Tibial nerve (tissue), 4 donors: ENCODE measurements at regions not wholly inside any gene's neighbourhood (a gene's known extent, or its start where the extent isn't known, plus 50 kb on each side); places are given as distances from the start of the nearest gene placed in this dataset.

Experiments
- DNase-seq, 2 donors: peaks; one replicate each; pipeline ENCODE4 v3.0.0-alpha.2; 2019; ENCODE audit warnings: low spot score in 2 of 2
- H3K27ac ChIP-seq, 4 donors: fragments of 200-600 bp; sonication (generic) in 3 of 4; one replicate each; pipeline ENCODE4 v1.5.1; 2017 to 2019; ENCODE audit warnings: mild to moderate bottlenecking in 1 of 4
- H3K27me3 ChIP-seq, 2 donors: fragments of 200-600 bp; sonication (generic) in 1 of 2; one replicate each; pipeline versions ENCODE4 v1.5.1 to v1.6.0; 2017 to 2019
- H3K36me3 ChIP-seq, 3 donors: fragments of 200-600 bp; sonication (generic); one replicate each; pipeline ENCODE4 v1.5.1; 2018 to 2019
- H3K4me1 ChIP-seq, 4 donors: fragments of 200-600 bp; sonication (generic) in 3 of 4; one replicate each; pipeline ENCODE4 v1.5.1; 2017 to 2019
- H3K4me3 ChIP-seq, 4 donors: fragments of 200-600 bp; sonication (generic) in 3 of 4; one replicate each; pipeline ENCODE4 v1.5.1; 2017 to 2019; ENCODE audit warnings: mild to moderate bottlenecking in 1 of 4, moderate library complexity in 1 of 4
- H3K9me3 ChIP-seq, 4 donors: fragments of 200-600 bp; sonication (generic) in 3 of 4; one replicate each; pipeline ENCODE4 v1.5.1; 2017 to 2019
- CTCF ChIP-seq, 5 experiments: fragments of 200-600 bp in 3 of 5; fragments of 450-650 bp in 2 of 5; sonication (generic) in 3 of 5; IDR thresholded peaks; one replicate each; pipeline ENCODE4 v1.5.1; 2016 to 2019; ENCODE audit warnings: antibody characterized with exemption in 5 of 5, mild to moderate bottlenecking in 3 of 5, moderate library complexity in 2 of 5
- EP300 ChIP-seq, 2 donors: sonication (generic); formaldehyde crosslinking; IDR thresholded peaks; one replicate each; pipeline ENCODE4 v1.6.1; 2017; ENCODE audit warnings: antibody characterized with exemption in 2 of 2, mild to moderate bottlenecking in 1 of 2
- POLR2A ChIP-seq, 2 donors: fragments of 450-650 bp; IDR thresholded peaks; one replicate each; pipeline ENCODE4 v1.6.1; 2017; ENCODE audit warnings: antibody characterized with exemption in 2 of 2, mild to moderate bottlenecking in 2 of 2, moderate library complexity in 2 of 2
- WGBS, 2 donors: methylation state at CpG; one replicate each; pipeline ENCODE4 v1.1.5; 2018; 5-methylcytosine and 5-hydroxymethylcytosine counted together

DNA sequence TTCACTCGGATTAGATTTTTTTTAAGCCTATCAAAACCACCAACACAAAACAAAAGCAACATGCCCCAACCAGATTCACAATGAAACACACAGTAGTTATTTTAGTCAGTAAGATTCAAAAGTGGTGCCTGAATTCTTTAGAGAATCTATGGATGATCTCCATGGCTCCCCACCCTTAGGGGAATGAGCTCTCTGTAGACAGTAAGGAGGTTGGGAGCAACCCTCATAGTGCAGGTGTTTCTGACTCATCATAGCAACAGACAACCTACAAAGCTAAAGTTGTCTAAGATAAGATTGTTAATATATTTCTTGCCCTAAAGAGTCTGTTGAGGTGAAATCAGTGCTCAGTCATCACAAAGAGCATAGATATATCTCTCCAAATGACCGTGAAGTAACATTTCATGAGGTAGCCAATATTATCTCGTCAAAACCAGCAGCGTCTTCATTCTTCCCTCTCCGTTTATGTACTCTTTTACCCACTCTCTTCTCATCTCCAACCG lies 78.3 kb downstream of the ADAMTS1 start:
- H3K4me1 ChIP-seq: peaks cover 0 to 8% (median 0%) of the 10 kb centered on the region in 4 donors
- H3K36me3 ChIP-seq: no peaks in the 10 kb centered on the region
- no peak for DNase-seq
- H3K9me3 ChIP-seq: no peaks in the 10 kb centered on the region
- TF ChIP-seq EP300 (IDR thresholded peaks at IDR 0.05) (no peak), POLR2A (IDR thresholded peaks at IDR 0.05) (no peak)
- no peak overlapping the region for H3K27ac ChIP-seq
- H3K4me3 ChIP-seq: no peak overlapping the region
- no peaks in the 10 kb centered on the region for H3K27me3 ChIP-seq
- 81 to 88% methylated on average over 6 of the region's 6 CpGs for WGBS, 2 donors

DNA sequence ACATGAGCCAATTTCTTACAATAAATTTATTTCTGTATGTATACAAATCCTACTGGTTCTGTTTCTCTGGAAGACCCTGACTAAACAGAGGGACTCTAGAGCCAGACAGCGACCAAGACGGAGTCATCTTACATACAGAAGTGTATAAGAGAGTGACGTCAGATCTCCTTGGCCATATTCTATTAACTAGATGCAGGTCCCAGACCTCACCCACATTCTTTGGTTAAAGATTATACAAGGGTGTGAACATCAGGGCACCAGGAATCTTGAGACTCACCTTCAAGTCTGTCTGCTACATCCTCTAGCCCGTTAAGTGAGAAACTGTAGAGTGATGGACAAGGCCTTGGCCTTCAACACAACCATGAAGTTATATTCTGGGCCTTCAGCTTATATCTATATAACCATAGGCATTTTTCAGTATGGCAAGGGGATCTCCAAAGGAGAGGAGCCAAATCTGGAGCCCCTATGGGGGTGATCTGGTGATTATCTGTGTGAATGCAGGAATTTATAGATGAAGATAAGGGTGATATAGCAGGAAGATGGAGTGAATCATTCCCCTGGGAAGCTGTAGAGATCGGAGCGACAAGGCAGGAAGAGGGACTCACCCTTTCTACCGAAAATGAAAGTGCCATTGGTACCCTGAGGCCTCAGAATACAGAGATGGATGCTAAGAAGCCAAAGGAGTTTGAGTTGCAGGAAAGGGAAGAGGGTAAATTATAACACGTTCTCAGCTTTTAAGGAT lies 83.9 kb downstream of the ADAMTS1 start:
- no peak for TF ChIP-seq CTCF (IDR thresholded peaks at IDR 0.05)
- no peak for TF ChIP-seq EP300 (IDR thresholded peaks at IDR 0.05)
- no peak for TF ChIP-seq POLR2A (IDR thresholded peaks at IDR 0.05)
- Histone ChIP-seq H3K27me3 (no peaks in the 10 kb centered on the region), H3K9me3 (no peaks in the 10 kb centered on the region), H3K36me3 (no peaks in the 10 kb centered on the region), H3K27ac (no peak overlapping the region), H3K4me3 (no peak overlapping the region), H3K4me1 (no peaks in the 10 kb centered on the region)
- no peak for DNase-seq
- 94 to 95% methylated on average over 8 of the region's 8 CpGs for WGBS, 2 donors

- Histone ChIP-seq H3K9me3 (no peaks in the 10 kb centered on the region), H3K36me3 (no peaks in the 10 kb centered on the region)
- WGBS, 2 donors: 69 to 84% methylated on average over 2 of the region's 2 CpGs
Observed at GRCh38 chr21:26759731-26760130, 85.5 kb downstream of the ADAMTS1 start.

GRCh38 chr21:26758083-26758880 lies 86.9 kb downstream of the ADAMTS1 start:
- Histone ChIP-seq H3K36me3 (no peaks in the 10 kb centered on the region), H3K4me1 (no peaks in the 10 kb centered on the region), H3K27ac (no peak overlapping the region), H3K4me3 (no peak overlapping the region), H3K27me3 (no peaks in the 10 kb centered on the region), H3K9me3 (no peaks in the 10 kb centered on the region)
- 59 to 73% methylated on average over 3 of the region's 3 CpGs for WGBS, 2 donors
- DNase-seq: no peak
- TF ChIP-seq CTCF (IDR thresholded peaks at IDR 0.05): no peak
- TF ChIP-seq POLR2A (IDR thresholded peaks at IDR 0.05): no peak
- TF ChIP-seq EP300 (IDR thresholded peaks at IDR 0.05): no peak

More at GRCh38 chr21:26759731-26760130, 85.5 kb downstream of the ADAMTS1 start:
- Histone ChIP-seq H3K4me1 (no peaks in the 10 kb centered on the region), H3K27me3 (no peaks in the 10 kb centered on the region), H3K27ac (no peak overlapping the region), H3K4me3 (no peak overlapping the region)
- TF ChIP-seq POLR2A (IDR thresholded peaks at IDR 0.05) (no peak), EP300 (IDR thresholded peaks at IDR 0.05) (no peak), CTCF (IDR thresholded peaks at IDR 0.05) (no peak)
- DNase-seq: no peak

GRCh38 chr21:26756491-26757159 lies 88.6 kb downstream of the ADAMTS1 start:
- no peaks in the 10 kb centered on the region for H3K4me1 ChIP-seq
- H3K27me3 ChIP-seq: no peaks in the 10 kb centered on the region
- WGBS, 2 donors: 35 to 47% methylated on average over 3 of the region's 3 CpGs
- TF ChIP-seq CTCF (IDR thresholded peaks at IDR 0.05) (no peak), POLR2A (IDR thresholded peaks at IDR 0.05) (no peak), EP300 (IDR thresholded peaks at IDR 0.05) (no peak)
- H3K36me3 ChIP-seq: no peaks in the 10 kb centered on the region
- no peak overlapping the region for H3K27ac ChIP-seq
- H3K4me3 ChIP-seq: no peak overlapping the region
- H3K9me3 ChIP-seq: no peaks in the 10 kb centered on the region
- DNase-seq: no peak
